K562 (cell line): ENCODE measurements at regions not wholly inside any gene's neighbourhood (a gene's known extent, or its start where the extent isn't known, plus 50 kb on each side); places are given as distances from the start of the nearest gene placed in this dataset.

Experiments used
- ATAC-seq: fragments of 200-7000 bp; cut with Tn5 transposase; 3 replicates; pipeline ENCODE4 v1.9.1; 2020; ENCODE audit warnings: moderate library complexity
- BruUV-seq: library from RNA; stranded (reverse); fragments of 400-500 nt; replicated peaks from 2 replicates; lab custom pipeline; 2021; lab: Mats Ljungman, UMichigan
- CTCF ChIA-PET: fragments of 300-600 bp; formaldehyde crosslinking; extraction: SDS; loops from one replicate; lab custom pipeline; 2021; ENCODE audit warnings: low intra/inter-chr PET ratio; lab: Yijun Ruan, JAX
- POLR2A ChIA-PET: fragments of 300-600, 350-650 bp; sonication (Branson Sonifier 250); formaldehyde crosslinking; extraction: SDS; loops from one replicate; lab custom pipeline; 2021; ENCODE audit warnings: antibody characterized with exemption, inconsistent platforms; lab: Yijun Ruan, JAX
- DNase-seq, 4 experiments: peaks; one replicate each; pipeline versions ENCODE4 v3.0.0 to v3.0.0-alpha.2; 2011 to 2018; ENCODE audit warnings: low spot score in 3 of 4, mixed read lengths in 3 of 4; ENCODE audit errors: extremely low read depth in 1 of 4
- FAIRE-seq: peaks from 2 replicates; lab custom pipeline; 2011; peaks lifted over from hg19 to GRCh38; lab: Jason Lieb, UNC
- H2AFZ ChIP-seq: 2 replicates; pipeline ENCODE4 v1.6.0; 2011; ENCODE audit warnings: low read depth, low read length, control low read depth, inconsistent platforms
- H3K27ac ChIP-seq: fragments of 200-600 bp; 3 replicates; pipeline ENCODE4 v1.8.0; 2011; ENCODE audit warnings: low read depth, mild to moderate bottlenecking, control low read depth, inconsistent platforms, low read length, moderate library complexity, mixed read lengths; ENCODE audit errors: extremely low read depth
- H3K27me3 ChIP-seq, 2 experiments: fragments of 300-600 bp in 1 of 2; 2 replicates in 1 of 2; 3 replicates in 1 of 2; pipeline versions ENCODE4 v1.6.0 to v1.8.0; 2011; ENCODE audit warnings: inconsistent platforms in 2 of 2, low read length in 2 of 2, mild to moderate bottlenecking in 1 of 2, mixed read lengths in 1 of 2, moderate library complexity in 1 of 2; ENCODE audit not compliant: control insufficient read depth in 2 of 2, insufficient read depth in 2 of 2
- H3K36me3 ChIP-seq: fragments of 300-600 bp; 3 replicates; pipeline ENCODE4 v1.8.0; 2011; ENCODE audit warnings: mild to moderate bottlenecking, low read length, inconsistent platforms; ENCODE audit not compliant: control insufficient read depth, insufficient read depth
- H3K4me1 ChIP-seq, 2 experiments: fragments of 200-600 bp in 1 of 2; replicated peaks in 1 of 2; 2 replicates in 1 of 2; 3 replicates in 1 of 2; pipeline versions ENCODE4 v1.5.1 to v1.8.0; 2011; ENCODE audit warnings: inconsistent platforms in 2 of 2, low read length in 2 of 2, mild to moderate bottlenecking in 1 of 2, mixed read lengths in 1 of 2, moderate library complexity in 1 of 2; ENCODE audit not compliant: control insufficient read depth in 2 of 2, insufficient read depth in 2 of 2
- H3K4me2 ChIP-seq: 2 replicates; pipeline ENCODE4 v1.6.1; 2011; ENCODE audit warnings: low read length, control low read depth, inconsistent platforms, mixed read lengths; ENCODE audit not compliant: insufficient read depth
- H3K4me3 ChIP-seq: fragments of 200-600 bp; sonication (generic), shearing (Covaris generic); 2 replicates; pipeline ENCODE4 v1.5.1; 2016; ENCODE audit warnings: control low read depth, inconsistent platforms
- H3K79me2 ChIP-seq: fragments of 200-600 bp; 3 replicates; pipeline ENCODE4 v1.8.0; 2011; ENCODE audit warnings: low read length, inconsistent platforms; ENCODE audit not compliant: control insufficient read depth, insufficient read depth
- H3K9ac ChIP-seq, 2 experiments: 2 replicates each; pipeline versions ENCODE4 v1.6.0 to v1.6.1; 2011; ENCODE audit warnings: low read depth in 2 of 2, low read length in 2 of 2, control low read depth in 1 of 2, inconsistent platforms in 1 of 2, mild to moderate bottlenecking in 1 of 2, mixed read lengths in 1 of 2; ENCODE audit not compliant: insufficient read depth in 1 of 2
- H3K9me1 ChIP-seq: one replicate; pipeline ENCODE4 v1.6.0; 2011; ENCODE audit warnings: inconsistent platforms, mild to moderate bottlenecking, low read length, moderate library complexity; ENCODE audit not compliant: control insufficient read depth, insufficient read depth
- H3K9me3 ChIP-seq: replicated peaks from 2 replicates; pipeline ENCODE4 v1.5.1; 2011; ENCODE audit warnings: low read depth, low read length, inconsistent platforms; ENCODE audit not compliant: control insufficient read depth, insufficient read depth
- H4K20me1 ChIP-seq: replicated peaks from 2 replicates; pipeline ENCODE4 v1.6.1; 2011; ENCODE audit warnings: low read length, inconsistent platforms, mixed read lengths; ENCODE audit not compliant: control insufficient read depth, insufficient read depth
- BACH1 ChIP-seq: fragments of 200-800 bp; sonication (Bioruptor generic); IDR thresholded peaks from 2 replicates; pipeline ENCODE4 v1.6.1; 2016; ENCODE audit warnings: missing genetic modification characterization, missing compliant biosample characterization
- FOXK2 ChIP-seq, 2 experiments: fragments of 450-650 bp; IDR thresholded peaks in 1 of 2; conservative IDR thresholded peaks in 1 of 2; 2 replicates each; pipeline ENCODE4 v1.6.1; 2016; ENCODE audit warnings: low read depth in 2 of 2, mild to moderate bottlenecking in 1 of 2
- NCOR1 ChIP-seq: fragments of 450-650 bp; IDR thresholded peaks from 2 replicates; pipeline ENCODE4 v1.6.1; 2016; ENCODE audit warnings: mild to moderate bottlenecking, moderate library complexity
- POLR2AphosphoS2 ChIP-seq: IDR thresholded peaks from 2 replicates; pipeline ENCODE4 v1.6.1; 2012; ENCODE audit warnings: low read length, improper control_type of control experiment
- POLR2AphosphoS5 ChIP-seq: IDR thresholded peaks from 2 replicates; pipeline ENCODE4 v1.6.1; 2011; ENCODE audit warnings: mild to moderate bottlenecking, low read depth, low read length, moderate library complexity; ENCODE audit not compliant: control insufficient read depth, insufficient read depth
- TARDBP ChIP-seq: fragments of 450-650 bp; IDR thresholded peaks from 2 replicates; pipeline ENCODE4 v1.6.1; 2016
- TEAD1 ChIP-seq, 2 experiments: fragments of 450-650 bp in 1 of 2; sonication (generic) in 1 of 2; formaldehyde crosslinking; IDR thresholded peaks; 2 replicates each; pipeline versions ENCODE4 v1.4.0 to v1.8.0; 2020 to 2022; ENCODE audit warnings: mild to moderate bottlenecking in 2 of 2, missing genetic modification reagents in 1 of 2
- ZNF24 ChIP-seq: fragments of 450-650 bp; IDR thresholded peaks from 2 replicates; pipeline ENCODE4 v1.6.1; 2016
- ZNF707 ChIP-seq: fragments of 250-450 bp; sonication (Bioruptor Pico); conservative IDR thresholded peaks from 2 replicates; pipeline ENCODE4 v1.8.0; 2022; ENCODE audit warnings: inconsistent platforms, mild to moderate bottlenecking, moderate library complexity
- WGBS: fragments of 100-300 bp; shearing (Covaris generic); methylation state at CpG from one replicate; pipeline ENCODE4 v1.1.6; 2016; ENCODE audit warnings: low coverage, mixed read lengths; ENCODE audit not compliant: insufficient coverage; ENCODE audit errors: missing lambda C conversion rate; 5-methylcytosine and 5-hydroxymethylcytosine counted together
- in situ Hi-C: fragments of 300-500 bp; cut with MboI; formaldehyde crosslinking; loops from 4 replicates; pipeline ENCODE4 v1.15.0; 2018; ENCODE audit warnings: inconsistent platforms, mixed read lengths
- intact Hi-C: fragments of 100-400 bp; cut with micrococcal nuclease; formaldehyde crosslinking; loops from 2 replicates; pipeline ENCODE4 v1.14.2; 2022
- TF ChIP-seq, protein P1 (sequence below): fragments of 250-450 bp; sonication (Bioruptor Pico); IDR thresholded peaks from 2 replicates; pipeline ENCODE4 v1.6.1; 2021; ENCODE audit warnings: mild to moderate bottlenecking
- TF ChIP-seq, protein P2 (sequence below): sonication (generic); formaldehyde crosslinking; IDR thresholded peaks from 2 replicates; pipeline ENCODE4 v1.8.1; 2022; ENCODE audit warnings: missing genetic modification reagents

- Histone ChIP-seq H3K79me2 (no peaks in the 10 kb centered on the region), H3K9me3 (no peaks in the 10 kb centered on the region), H4K20me1 (no peaks in the 10 kb centered on the region), H3K27me3 (peaks cover 0 to 18% of the 10 kb centered on the region in 2 experiments; a peak in 3 of 5 replicates), H3K9me1 (no peaks in the 10 kb centered on the region), H3K4me3 (no peak overlapping the region), H3K4me1 (no peaks in the 10 kb centered on the region), H3K36me3 (no peaks in the 10 kb centered on the region), H3K9ac (no peak overlapping the region), H3K4me2 (no peak overlapping the region), H3K27ac (no peak overlapping the region), H2AFZ (no peak overlapping the region)
- ChIA-PET CTCF (no interaction called here), POLR2A (no interaction called here)
- no peak for FAIRE-seq
- DNase-seq = no peak
- no peak for ATAC-seq
- in situ Hi-C loops (no loop called here), intact Hi-C loops (no loop called here)
- WGBS = 0% methylated on average over 3 of the region's 4 CpGs
- TF ChIP-seq POLR2AphosphoS2 (no peak), FOXK2 (conservative IDR thresholded peaks at IDR 0.05 in 1 of 2, IDR thresholded peaks at IDR 0.05 in 1 of 2; ENCODE audit: low read depth in 2 of 2) (no peak), TEAD1 (CRISPR knock-in tag; IDR thresholded peaks at IDR 0.05) (no peak), ZNF707 (no peak), POLR2AphosphoS5 (no peak), ZNF24 (no peak), TARDBP (no peak), BACH1 (tag) (no peak), NCOR1 (no peak)
- TF ChIP-seq, protein P1, sequence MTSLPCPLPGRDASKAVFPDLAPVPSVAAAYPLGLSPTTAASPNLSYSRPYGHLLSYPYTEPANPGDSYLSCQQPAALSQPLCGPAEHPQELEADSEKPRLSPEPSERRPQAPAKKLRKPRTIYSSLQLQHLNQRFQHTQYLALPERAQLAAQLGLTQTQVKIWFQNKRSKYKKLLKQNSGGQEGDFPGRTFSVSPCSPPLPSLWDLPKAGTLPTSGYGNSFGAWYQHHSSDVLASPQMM (CRISPR knock-in tag) = no peak
- TF ChIP-seq, protein P2, sequence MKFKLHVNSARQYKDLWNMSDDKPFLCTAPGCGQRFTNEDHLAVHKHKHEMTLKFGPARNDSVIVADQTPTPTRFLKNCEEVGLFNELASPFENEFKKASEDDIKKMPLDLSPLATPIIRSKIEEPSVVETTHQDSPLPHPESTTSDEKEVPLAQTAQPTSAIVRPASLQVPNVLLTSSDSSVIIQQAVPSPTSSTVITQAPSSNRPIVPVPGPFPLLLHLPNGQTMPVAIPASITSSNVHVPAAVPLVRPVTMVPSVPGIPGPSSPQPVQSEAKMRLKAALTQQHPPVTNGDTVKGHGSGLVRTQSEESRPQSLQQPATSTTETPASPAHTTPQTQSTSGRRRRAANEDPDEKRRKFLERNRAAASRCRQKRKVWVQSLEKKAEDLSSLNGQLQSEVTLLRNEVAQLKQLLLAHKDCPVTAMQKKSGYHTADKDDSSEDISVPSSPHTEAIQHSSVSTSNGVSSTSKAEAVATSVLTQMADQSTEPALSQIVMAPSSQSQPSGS (CRISPR knock-in tag) = no peak
- no TSS peak for BruUV-seq
Measured at GRCh38 chr2:217597145-217597544, 405.6 kb downstream of the TNS1 start.
